Skeletal muscle satellite cell (primary cell): ENCODE measurements at regions not wholly inside any gene's neighbourhood (a gene's known extent, or its start where the extent isn't known, plus 50 kb on each side); places are given as distances from the start of the nearest gene placed in this dataset.
"Not testable (repeated sequence)": the region's sequence is repeated elsewhere in the genome, so short reads cannot be mapped to it uniquely, and the experiment has no call there.

Source experiments
- H3K27me3 ChIP-seq: 2 replicates; pipeline ENCODE4 v1.7.0; 2013; ENCODE audit warnings: low read length; ENCODE audit not compliant: control insufficient read depth, insufficient read depth
- H3K36me3 ChIP-seq: 2 replicates; pipeline ENCODE4 v1.7.0; 2013; ENCODE audit warnings: mild to moderate bottlenecking, control low read depth, low read length; ENCODE audit not compliant: insufficient read depth
- H3K4me1 ChIP-seq: 2 replicates; pipeline ENCODE4 v1.7.0; 2013; ENCODE audit warnings: low read length; ENCODE audit not compliant: control insufficient read depth, insufficient read depth
- H3K4me2 ChIP-seq: 2 replicates; pipeline ENCODE4 v1.7.0; 2013; ENCODE audit warnings: mild to moderate bottlenecking, low read length
- H3K4me3 ChIP-seq: 2 replicates; pipeline ENCODE4 v1.7.0; 2013; ENCODE audit warnings: low read length
- H3K9ac ChIP-seq: 2 replicates; pipeline ENCODE4 v1.7.0; 2013; ENCODE audit warnings: mild to moderate bottlenecking, low read depth, low read length, moderate library complexity
- H3K9me3 ChIP-seq: replicated peaks from 2 replicates; pipeline ENCODE4 v1.7.0; 2013; ENCODE audit warnings: mild to moderate bottlenecking, control low read depth, low read length

DNA sequence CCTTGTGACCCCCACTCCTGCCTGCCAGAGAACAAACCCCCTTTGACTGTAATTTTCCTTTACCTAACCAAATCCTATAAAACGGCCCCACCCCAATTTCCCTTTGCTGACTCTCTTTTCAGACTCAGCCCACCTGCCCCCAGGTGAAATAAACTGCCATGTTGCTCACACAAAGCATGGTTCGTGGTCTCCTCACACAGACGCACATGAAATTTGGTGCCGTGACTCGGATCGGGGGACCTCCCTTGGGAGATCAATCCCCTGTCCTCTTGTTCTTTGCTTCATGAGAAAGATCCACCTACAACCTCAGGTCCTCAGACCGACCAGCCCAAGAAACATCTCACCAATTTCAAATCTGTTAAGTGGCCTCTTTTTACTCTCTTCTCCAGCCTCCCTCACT is 179.0 kb downstream of the RASEF start:
- H3K9ac ChIP-seq, H3K36me3 ChIP-seq, H3K9me3 ChIP-seq, H3K4me2 ChIP-seq, H3K27me3 ChIP-seq, H3K4me3 ChIP-seq: not testable (repeated sequence)
- peaks cover 18% of the 10 kb centered on the region for H3K4me1 ChIP-seq

DNA sequence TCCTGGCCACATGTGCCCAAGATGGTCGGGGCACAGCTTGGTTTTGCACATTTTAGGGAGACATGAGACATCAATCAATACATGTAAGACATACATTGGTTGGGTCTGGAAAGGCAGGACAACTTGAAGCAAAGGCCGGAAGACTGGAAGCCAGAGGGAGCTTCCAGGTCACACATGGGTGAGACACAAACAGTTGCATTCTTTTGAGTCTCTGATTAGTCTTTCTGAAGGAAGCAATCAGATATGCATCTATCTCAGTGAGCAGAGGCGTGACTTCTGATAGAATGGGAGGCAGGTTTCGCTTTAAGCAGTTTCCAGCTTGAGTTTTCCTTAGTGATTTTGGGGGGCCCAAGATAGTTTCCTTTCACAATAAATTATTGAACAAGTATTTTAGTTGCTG is 172.5 kb downstream of the RASEF start:
- H3K4me1 ChIP-seq, result no peaks in the 10 kb centered on the region
- H3K9ac ChIP-seq, result no peak overlapping the region
- no peaks in the 10 kb centered on the region for H3K9me3 ChIP-seq
- no peak overlapping the region for H3K4me3 ChIP-seq
- H3K4me2 ChIP-seq, result no peak overlapping the region
- no peaks in the 10 kb centered on the region for H3K36me3 ChIP-seq
- peaks cover 1% of the 10 kb centered on the region for H3K27me3 ChIP-seq

DNA sequence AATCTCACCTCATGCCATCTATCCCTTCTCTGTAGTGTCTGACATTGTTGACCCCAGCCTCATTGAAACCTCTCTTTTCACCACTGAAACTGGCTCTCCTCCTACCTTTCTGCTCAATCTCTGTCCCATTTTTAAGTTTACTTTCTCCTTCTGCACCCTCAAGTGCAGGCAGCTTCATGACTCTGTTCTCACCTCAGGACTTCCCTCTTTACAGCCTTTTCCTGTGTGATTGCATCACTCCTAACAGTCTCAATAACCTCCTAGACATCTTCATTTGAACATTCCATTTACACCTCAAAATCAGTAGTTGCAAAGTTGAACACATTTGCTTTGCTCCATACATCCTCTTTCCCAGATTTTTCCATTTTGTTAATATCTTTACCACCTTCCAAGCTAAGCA is 172.1 kb downstream of the RASEF start:
- no peaks in the 10 kb centered on the region for H3K36me3 ChIP-seq
- peaks cover 4% of the 10 kb centered on the region for H3K27me3 ChIP-seq
- no peak overlapping the region for H3K4me3 ChIP-seq
- no peak overlapping the region for H3K4me2 ChIP-seq
- no peaks in the 10 kb centered on the region for H3K9me3 ChIP-seq
- no peak overlapping the region for H3K9ac ChIP-seq
- H3K4me1 ChIP-seq, result no peaks in the 10 kb centered on the region

DNA sequence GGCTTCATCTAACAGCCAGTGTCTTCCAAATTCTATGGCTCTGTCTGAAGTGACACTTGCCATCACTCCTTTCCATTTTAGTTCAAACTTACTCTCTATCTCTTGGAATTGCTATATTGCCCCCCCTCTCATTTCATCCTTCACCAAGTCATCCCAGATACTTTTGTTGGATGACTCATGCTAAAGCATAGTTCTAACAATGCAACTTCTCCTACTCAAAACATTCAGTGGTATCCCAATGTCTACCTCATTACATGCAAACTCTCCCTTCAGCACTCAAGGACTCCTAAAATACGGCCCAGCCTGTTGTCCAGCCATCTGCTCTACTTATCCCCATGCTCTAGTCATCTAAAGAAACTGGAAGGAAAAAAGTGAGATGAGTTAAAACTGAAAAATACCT is 171.6 kb downstream of the RASEF start:
- Histone ChIP-seq H3K9me3 (no peaks in the 10 kb centered on the region), H3K4me2 (no peak overlapping the region), H3K36me3 (no peaks in the 10 kb centered on the region), H3K4me1 (no peaks in the 10 kb centered on the region), H3K9ac (no peak overlapping the region), H3K4me3 (no peak overlapping the region), H3K27me3 (peaks cover 4% of the 10 kb centered on the region)

DNA sequence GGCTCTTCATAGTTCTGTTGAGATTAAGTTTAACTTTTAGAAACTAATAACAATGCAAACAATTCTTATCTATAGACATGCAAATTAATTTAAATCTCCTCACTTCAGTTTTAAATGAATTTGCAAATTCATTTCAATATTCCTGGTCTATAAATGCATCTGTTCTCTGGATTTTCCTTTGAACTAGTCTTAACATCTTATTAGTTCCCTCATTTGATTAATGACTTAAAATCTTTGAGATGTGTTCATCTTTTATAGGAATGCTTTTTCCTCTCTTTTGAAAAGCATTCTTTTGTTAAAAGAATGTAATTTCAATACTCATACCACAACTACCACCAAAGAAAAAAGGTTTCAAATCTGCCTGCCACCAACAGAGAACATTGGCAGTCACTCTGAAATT is 169.4 kb downstream of the RASEF start:
- Histone ChIP-seq H3K4me3 (no peak overlapping the region), H3K27me3 (peaks cover 4% of the 10 kb centered on the region), H3K4me2 (no peak overlapping the region), H3K4me1 (no peaks in the 10 kb centered on the region), H3K9me3 (no peaks in the 10 kb centered on the region), H3K36me3 (no peaks in the 10 kb centered on the region), H3K9ac (no peak overlapping the region)

GRCh38 chr9:82894548-82894947 is 168.4 kb downstream of the RASEF start:
- no peaks in the 10 kb centered on the region for H3K9me3 ChIP-seq
- no peaks in the 10 kb centered on the region for H3K36me3 ChIP-seq
- H3K4me3 ChIP-seq, result no peak overlapping the region

GRCh38 chr9:82894961-82895821 is 167.8 kb downstream of the RASEF start:
- no peak overlapping the region for H3K9ac ChIP-seq
- no peaks in the 10 kb centered on the region for H3K4me1 ChIP-seq
- H3K27me3 ChIP-seq, result peaks cover 4% of the 10 kb centered on the region
- H3K9me3 ChIP-seq, result no peaks in the 10 kb centered on the region
- H3K36me3 ChIP-seq, result no peaks in the 10 kb centered on the region
- no peak overlapping the region for H3K4me2 ChIP-seq
- H3K4me3 ChIP-seq, result no peak overlapping the region

More at GRCh38 chr9:82894548-82894947, 168.4 kb downstream of the RASEF start:
- Histone ChIP-seq H3K27me3 (peaks cover 4% of the 10 kb centered on the region), H3K4me2 (no peak overlapping the region), H3K9ac (no peak overlapping the region), H3K4me1 (no peaks in the 10 kb centered on the region)

DNA sequence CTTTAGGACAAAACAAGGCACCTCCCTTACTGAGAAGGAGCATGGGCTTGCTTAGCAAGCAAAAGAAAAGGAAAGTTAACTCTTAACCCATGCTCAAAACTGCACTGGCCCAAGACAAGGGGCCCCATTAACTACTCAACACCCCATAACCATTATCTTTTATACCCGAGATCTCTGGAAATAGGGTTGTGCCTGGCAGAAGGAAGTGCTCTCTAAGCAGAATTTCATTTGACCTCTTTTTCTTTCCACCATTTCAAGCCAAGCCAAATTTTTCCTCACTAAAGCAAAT is 167.2 kb downstream of the RASEF start:
- no peak overlapping the region for H3K4me3 ChIP-seq

GRCh38 chr9:82903503-82903902 is 159.4 kb downstream of the RASEF start:
- no peaks in the 10 kb centered on the region for H3K27me3 ChIP-seq
- H3K36me3 ChIP-seq, result no peaks in the 10 kb centered on the region
- H3K4me2 ChIP-seq, result no peak overlapping the region
- no peak overlapping the region for H3K9ac ChIP-seq
- H3K9me3 ChIP-seq, result no peaks in the 10 kb centered on the region
- H3K4me3 ChIP-seq, result no peak overlapping the region
- H3K4me1 ChIP-seq, result no peaks in the 10 kb centered on the region

More for the DNA sequence above, 167.2 kb downstream of the RASEF start:
- no peaks in the 10 kb centered on the region for H3K36me3 ChIP-seq
- H3K4me2 ChIP-seq, result no peak overlapping the region
- H3K27me3 ChIP-seq, result peaks cover 4% of the 10 kb centered on the region
- H3K9ac ChIP-seq, result no peak overlapping the region
- no peaks in the 10 kb centered on the region for H3K4me1 ChIP-seq
- H3K9me3 ChIP-seq, result no peaks in the 10 kb centered on the region

- H3K4me3 ChIP-seq, result no peak overlapping the region
- no peaks in the 10 kb centered on the region for H3K4me1 ChIP-seq
- H3K36me3 ChIP-seq, result no peaks in the 10 kb centered on the region
These were observed 150.9 kb downstream of the RASEF start for GRCh38 chr9:82911996-82912395.

DNA sequence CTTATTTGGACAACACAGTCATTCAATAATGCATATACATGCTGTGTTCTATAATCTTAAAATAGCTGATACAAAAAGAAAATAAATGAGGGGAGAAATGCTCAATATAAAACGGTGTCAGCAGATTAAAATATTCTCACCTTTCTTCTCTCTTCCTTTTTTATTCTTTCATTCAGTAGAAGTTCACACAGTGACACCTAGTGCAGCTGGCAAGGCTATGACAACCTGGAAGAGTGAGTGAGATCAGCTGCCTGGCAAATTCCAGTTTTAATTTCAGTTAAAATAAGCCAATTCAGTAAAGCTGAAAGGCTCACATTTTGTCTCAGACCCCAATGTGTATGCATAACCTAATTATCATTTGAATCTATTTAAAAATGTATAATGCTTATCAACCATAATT is 150.3 kb downstream of the RASEF start:
- H3K36me3 ChIP-seq, result no peaks in the 10 kb centered on the region
- no peak overlapping the region for H3K4me3 ChIP-seq

More at GRCh38 chr9:82911996-82912395, 150.9 kb downstream of the RASEF start:
- H3K9ac ChIP-seq, result no peak overlapping the region
- H3K9me3 ChIP-seq, result no peaks in the 10 kb centered on the region
- no peak overlapping the region for H3K4me2 ChIP-seq
- no peaks in the 10 kb centered on the region for H3K27me3 ChIP-seq

DNA sequence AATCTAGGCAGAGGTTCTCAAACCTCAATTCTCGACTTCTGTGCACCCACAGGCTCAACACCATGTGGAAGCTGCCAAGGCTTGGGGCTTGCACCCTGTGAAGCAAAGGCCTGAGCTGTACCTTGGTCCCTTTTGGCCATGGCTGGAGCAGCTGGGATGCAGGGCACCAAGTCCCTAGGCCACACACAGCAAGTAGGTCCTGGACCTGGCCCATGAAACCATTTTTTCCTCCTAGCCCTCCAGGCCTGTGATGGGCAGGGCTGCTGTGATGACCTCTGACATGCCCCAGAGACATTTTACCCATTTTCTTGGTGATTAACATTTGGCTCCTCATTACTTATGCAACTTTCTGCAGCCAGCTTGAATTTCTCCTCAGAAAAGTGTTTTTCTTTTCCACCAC is 146.7 kb downstream of the RASEF start:
- not testable (repeated sequence) for H3K27me3 ChIP-seq, H3K4me2 ChIP-seq, H3K9ac ChIP-seq, H3K9me3 ChIP-seq, H3K36me3 ChIP-seq, H3K4me1 ChIP-seq, H3K4me3 ChIP-seq

More for the DNA sequence above, 150.3 kb downstream of the RASEF start:
- Histone ChIP-seq H3K9me3 (no peaks in the 10 kb centered on the region), H3K4me1 (no peaks in the 10 kb centered on the region), H3K27me3 (no peaks in the 10 kb centered on the region), H3K9ac (no peak overlapping the region), H3K4me2 (no peak overlapping the region)
